ENCODE measurements at regions not wholly inside any gene's neighbourhood (a gene's known extent, or its start where the extent isn't known, plus 50 kb on each side); places are given as distances from the start of the nearest gene placed in this dataset.

DNA sequence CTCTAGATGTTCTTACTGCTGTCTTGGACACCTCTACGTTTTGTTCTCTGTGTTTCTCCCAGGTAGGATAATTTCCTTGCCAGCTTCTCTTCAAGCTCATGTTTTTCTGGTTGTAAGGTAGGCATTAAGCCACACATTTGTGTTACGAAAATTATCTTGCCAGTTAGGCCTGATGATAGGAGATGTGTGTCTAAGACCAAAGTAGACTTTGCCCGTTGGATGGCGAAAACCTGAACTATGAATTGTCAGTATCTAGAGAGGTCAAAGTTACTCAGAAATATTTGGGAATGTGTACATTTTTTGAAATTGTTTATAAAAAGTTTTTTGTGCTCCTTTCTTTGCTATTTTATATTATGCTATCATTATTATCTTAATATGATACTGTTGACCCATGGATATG, 72.8 kb downstream of the FHIP1A start:
- Histone ChIP-seq H3K9me3 (no peaks in the 10 kb centered on the region), H3K27ac (no peak overlapping the region), H3K36me3 (no peaks in the 10 kb centered on the region), H3K27me3 (no peaks in the 10 kb centered on the region), H3K4me1 (no peaks in the 10 kb centered on the region), H3K4me3 (no peak overlapping the region)
- TF ChIP-seq, protein P1, sequence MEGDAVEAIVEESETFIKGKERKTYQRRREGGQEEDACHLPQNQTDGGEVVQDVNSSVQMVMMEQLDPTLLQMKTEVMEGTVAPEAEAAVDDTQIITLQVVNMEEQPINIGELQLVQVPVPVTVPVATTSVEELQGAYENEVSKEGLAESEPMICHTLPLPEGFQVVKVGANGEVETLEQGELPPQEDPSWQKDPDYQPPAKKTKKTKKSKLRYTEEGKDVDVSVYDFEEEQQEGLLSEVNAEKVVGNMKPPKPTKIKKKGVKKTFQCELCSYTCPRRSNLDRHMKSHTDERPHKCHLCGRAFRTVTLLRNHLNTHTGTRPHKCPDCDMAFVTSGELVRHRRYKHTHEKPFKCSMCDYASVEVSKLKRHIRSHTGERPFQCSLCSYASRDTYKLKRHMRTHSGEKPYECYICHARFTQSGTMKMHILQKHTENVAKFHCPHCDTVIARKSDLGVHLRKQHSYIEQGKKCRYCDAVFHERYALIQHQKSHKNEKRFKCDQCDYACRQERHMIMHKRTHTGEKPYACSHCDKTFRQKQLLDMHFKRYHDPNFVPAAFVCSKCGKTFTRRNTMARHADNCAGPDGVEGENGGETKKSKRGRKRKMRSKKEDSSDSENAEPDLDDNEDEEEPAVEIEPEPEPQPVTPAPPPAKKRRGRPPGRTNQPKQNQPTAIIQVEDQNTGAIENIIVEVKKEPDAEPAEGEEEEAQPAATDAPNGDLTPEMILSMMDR (IDR thresholded peaks at IDR 0.05) = no peak
- intact Hi-C loops (cut with DNase I) = no loop called here
- DNase-seq (ENCODE audit: low spot score in 2 of 2) = no peak

DNA sequence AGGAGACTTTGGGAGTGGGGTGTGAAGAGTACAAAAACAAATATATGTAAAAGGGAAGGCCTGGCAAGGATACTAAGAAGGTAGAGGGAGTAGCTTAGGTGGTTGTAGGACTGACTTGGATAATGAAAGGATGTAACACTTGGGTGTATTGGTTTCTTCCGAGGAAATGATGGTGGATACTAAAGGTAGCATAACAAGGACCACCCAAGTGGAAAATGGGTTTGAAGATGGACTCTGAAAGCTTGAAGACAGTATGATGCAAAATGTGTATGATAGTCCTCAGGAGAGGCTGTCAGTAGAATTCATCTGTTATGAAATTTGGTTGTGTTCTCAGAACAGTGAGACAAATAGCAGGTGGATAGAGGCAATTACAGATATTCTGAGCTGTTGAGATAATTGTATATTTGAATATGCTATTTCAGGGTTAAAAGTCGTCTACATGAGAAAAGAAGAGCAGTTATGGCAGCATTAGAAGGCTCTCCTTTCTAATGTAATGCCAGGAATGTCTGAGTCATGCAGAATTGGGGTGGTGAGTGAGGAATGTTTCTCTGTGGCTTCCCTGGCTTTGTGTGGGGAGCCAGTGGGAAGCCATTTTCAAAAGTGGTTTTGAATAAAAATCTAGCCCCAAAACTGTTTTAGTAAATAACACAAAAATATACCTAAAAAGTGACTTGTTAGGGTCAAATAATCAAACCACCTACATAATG, 75.6 kb downstream of the FHIP1A start:
- intact Hi-C loops (cut with DNase I) = no loop called here
- no peaks in the 10 kb centered on the region for H3K27me3 ChIP-seq
- H3K27ac ChIP-seq = no peak overlapping the region
- no peak overlapping the region for H3K4me3 ChIP-seq
- no peak for DNase-seq (ENCODE audit: low spot score in 2 of 2)
- H3K36me3 ChIP-seq = no peaks in the 10 kb centered on the region
- H3K9me3 ChIP-seq = no peaks in the 10 kb centered on the region
- no peaks in the 10 kb centered on the region for H3K4me1 ChIP-seq
- TF ChIP-seq, protein P1 (IDR thresholded peaks at IDR 0.05) = no peak

DNA sequence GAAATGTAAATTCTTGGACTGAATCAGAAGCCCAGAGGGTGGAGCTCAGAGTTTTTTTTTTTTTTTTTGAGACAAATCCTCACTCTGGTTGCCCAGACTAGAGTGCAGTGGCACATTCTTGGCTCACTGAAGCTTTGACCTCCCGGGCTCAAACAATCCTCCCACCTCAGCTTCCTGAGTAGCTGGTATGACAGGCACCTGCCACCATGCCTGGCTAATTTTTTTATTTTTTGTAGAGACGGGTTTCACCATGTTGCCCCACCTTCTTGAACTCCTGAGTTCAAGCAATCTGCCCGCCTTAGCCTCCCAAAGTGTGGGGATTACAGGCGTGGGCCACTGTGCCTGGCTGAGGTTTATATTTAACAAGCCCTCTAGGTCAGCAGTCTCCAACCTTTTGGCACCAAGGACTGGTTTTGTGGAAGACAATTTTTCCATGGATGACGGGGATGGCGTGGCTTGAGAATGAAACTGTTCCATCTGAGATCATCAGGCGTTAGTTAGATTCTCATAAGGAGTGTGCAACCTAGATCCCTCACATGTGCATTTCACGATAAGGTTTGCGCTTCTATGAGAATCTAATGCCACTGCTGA, 76.7 kb downstream of the FHIP1A start:
- Histone ChIP-seq H3K27ac (no peak overlapping the region), H3K36me3 (no peaks in the 10 kb centered on the region), H3K9me3 (no peaks in the 10 kb centered on the region), H3K27me3 (no peaks in the 10 kb centered on the region), H3K4me1 (no peaks in the 10 kb centered on the region), H3K4me3 (no peak overlapping the region)
- TF ChIP-seq, protein P1 (IDR thresholded peaks at IDR 0.05) = no peak
- no peak for DNase-seq (ENCODE audit: low spot score in 2 of 2)
- intact Hi-C loops (cut with DNase I) = no loop called here

DNA sequence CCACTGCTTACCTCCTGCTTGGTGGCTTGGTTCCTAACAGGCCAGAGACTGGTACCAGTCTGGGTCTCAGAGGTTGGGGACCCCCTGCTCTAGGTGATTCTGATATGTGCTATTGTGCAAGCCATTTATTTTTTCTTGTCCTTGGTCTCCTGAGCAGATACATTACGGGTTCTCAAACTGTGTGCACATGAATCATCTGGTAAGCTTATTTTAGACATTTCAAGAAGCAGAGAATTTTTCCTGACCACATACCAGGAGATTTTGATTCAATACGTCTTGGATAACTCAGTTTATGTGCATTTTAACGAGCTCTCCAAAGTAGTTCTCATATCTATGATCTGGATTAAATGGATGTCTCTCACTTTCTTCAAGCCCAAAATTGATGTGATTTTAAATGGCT, 77.2 kb downstream of the FHIP1A start:
- Histone ChIP-seq H3K4me3 (no peak overlapping the region), H3K36me3 (no peaks in the 10 kb centered on the region), H3K9me3 (peaks cover 0 to 5% of the 10 kb centered on the region in 2 donors), H3K4me1 (no peaks in the 10 kb centered on the region), H3K27ac (no peak overlapping the region), H3K27me3 (no peaks in the 10 kb centered on the region)
- TF ChIP-seq, protein P1 (IDR thresholded peaks at IDR 0.05) = no peak
- no peak for DNase-seq (ENCODE audit: low spot score in 2 of 2)
- intact Hi-C loops (cut with DNase I) = no loop called here

DNA sequence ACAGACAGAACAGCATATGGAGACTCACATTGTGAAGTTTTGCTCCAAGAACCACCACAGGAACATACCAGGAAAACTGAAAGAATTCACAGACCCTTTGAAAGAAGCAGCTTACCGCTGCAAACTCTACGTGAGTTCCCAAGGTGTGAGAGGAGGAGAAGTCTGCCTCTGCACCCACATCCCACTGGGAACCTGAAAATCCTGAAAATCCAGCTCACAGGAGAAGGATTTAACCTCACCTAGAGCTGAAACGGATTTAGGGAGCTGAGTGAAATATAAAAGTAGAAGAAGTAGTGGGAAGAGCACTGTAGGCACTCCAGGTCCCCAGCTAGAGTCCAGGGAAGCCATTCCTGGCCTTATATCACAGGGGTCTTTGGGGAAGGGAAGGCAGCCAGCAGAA, 80.0 kb downstream of the FHIP1A start:
- intact Hi-C loops (cut with DNase I) = no loop called here
- Histone ChIP-seq H3K36me3 (no peaks in the 10 kb centered on the region), H3K27me3 (no peaks in the 10 kb centered on the region), H3K4me1 (no peaks in the 10 kb centered on the region), H3K27ac (no peak overlapping the region), H3K9me3 (peaks cover 4 to 8% of the 10 kb centered on the region in 2 donors), H3K4me3 (no peak overlapping the region)
- DNase-seq (ENCODE audit: low spot score in 2 of 2) = no peak
- TF ChIP-seq, protein P1 (IDR thresholded peaks at IDR 0.05) = no peak
